Loucy (cell line): ENCODE measurements at regions not wholly inside any gene's neighbourhood (a gene's known extent, or its start where the extent isn't known, plus 50 kb on each side); places are given as distances from the start of the nearest gene placed in this dataset.

Experiments
- EZH2phosphoT487 ChIP-seq: fragments of 200-600 bp; IDR thresholded peaks from 2 replicates; pipeline ENCODE4 v1.6.1; 2018; ENCODE audit warnings: antibody characterized with exemption, mild to moderate bottlenecking, moderate library complexity, borderline replicate concordance
- TF ChIP-seq, protein P1 (sequence below): fragments of 200-600 bp; sonication (generic); conservative IDR thresholded peaks from 2 replicates; pipeline ENCODE4 v1.5.1; 2014; ENCODE audit warnings: mild to moderate bottlenecking, antibody characterized with exemption, low read length

GRCh38 chr10:120112809-120113208, 220.3 kb downstream of the SEC23IP start:
- TF ChIP-seq, protein P1, sequence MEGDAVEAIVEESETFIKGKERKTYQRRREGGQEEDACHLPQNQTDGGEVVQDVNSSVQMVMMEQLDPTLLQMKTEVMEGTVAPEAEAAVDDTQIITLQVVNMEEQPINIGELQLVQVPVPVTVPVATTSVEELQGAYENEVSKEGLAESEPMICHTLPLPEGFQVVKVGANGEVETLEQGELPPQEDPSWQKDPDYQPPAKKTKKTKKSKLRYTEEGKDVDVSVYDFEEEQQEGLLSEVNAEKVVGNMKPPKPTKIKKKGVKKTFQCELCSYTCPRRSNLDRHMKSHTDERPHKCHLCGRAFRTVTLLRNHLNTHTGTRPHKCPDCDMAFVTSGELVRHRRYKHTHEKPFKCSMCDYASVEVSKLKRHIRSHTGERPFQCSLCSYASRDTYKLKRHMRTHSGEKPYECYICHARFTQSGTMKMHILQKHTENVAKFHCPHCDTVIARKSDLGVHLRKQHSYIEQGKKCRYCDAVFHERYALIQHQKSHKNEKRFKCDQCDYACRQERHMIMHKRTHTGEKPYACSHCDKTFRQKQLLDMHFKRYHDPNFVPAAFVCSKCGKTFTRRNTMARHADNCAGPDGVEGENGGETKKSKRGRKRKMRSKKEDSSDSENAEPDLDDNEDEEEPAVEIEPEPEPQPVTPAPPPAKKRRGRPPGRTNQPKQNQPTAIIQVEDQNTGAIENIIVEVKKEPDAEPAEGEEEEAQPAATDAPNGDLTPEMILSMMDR, result no peak
- TF ChIP-seq EZH2phosphoT487, result no peak
